Esophagus muscularis mucosa (tissue), 4 donors: ENCODE measurements at regions not wholly inside any gene's neighbourhood (a gene's known extent, or its start where the extent isn't known, plus 50 kb on each side); places are given as distances from the start of the nearest gene placed in this dataset.
"Not testable (repeated sequence)": the region's sequence is repeated elsewhere in the genome, so short reads cannot be mapped to it uniquely, and the experiment has no call there.

Experiments
- DNase-seq: peaks from one replicate; pipeline ENCODE4 v3.0.0-alpha.2; 2017; ENCODE audit errors: extremely low spot score
- H3K27ac ChIP-seq, 4 donors: fragments of 200-600 bp; sonication (generic); replicated peaks in 1 of 4; 1 replicate in 3 of 4; 2 replicates in 1 of 4; pipeline ENCODE4 v1.5.1; 2016 to 2019; ENCODE audit warnings: mild to moderate bottlenecking in 1 of 4
- H3K27me3 ChIP-seq, 4 donors: fragments of 200-600 bp; sonication (generic); one replicate each; pipeline versions ENCODE4 v1.5.1 to v1.6.0; 2016 to 2019
- H3K36me3 ChIP-seq, 4 donors: fragments of 200-600 bp; sonication (generic); one replicate each; pipeline ENCODE4 v1.5.1; 2016 to 2019
- H3K4me1 ChIP-seq, 4 donors: fragments of 200-600 bp; sonication (generic); one replicate each; pipeline ENCODE4 v1.5.1; 2016 to 2019
- H3K4me3 ChIP-seq, 4 donors: fragments of 200-600 bp; sonication (generic); 1 replicate in 2 of 4; 2 replicates in 2 of 4; pipeline ENCODE4 v1.5.1; 2016 to 2019; ENCODE audit warnings: mild to moderate bottlenecking in 4 of 4, moderate library complexity in 1 of 4
- H3K9me3 ChIP-seq, 4 donors: fragments of 200-600 bp; sonication (generic); 1 replicate in 3 of 4; 2 replicates in 1 of 4; pipeline ENCODE4 v1.5.1; 2016 to 2019
- EP300 ChIP-seq: sonication (generic); formaldehyde crosslinking; IDR thresholded peaks from one replicate; pipeline ENCODE4 v1.6.1; 2017; ENCODE audit warnings: antibody characterized with exemption
- POLR2A ChIP-seq: fragments of 450-650 bp; IDR thresholded peaks from one replicate; pipeline ENCODE4 v1.6.1; 2017; ENCODE audit warnings: antibody characterized with exemption, moderate library complexity, mild to moderate bottlenecking, low read depth
- POLR2AphosphoS5 ChIP-seq, 2 donors: sonication (generic); formaldehyde crosslinking; IDR thresholded peaks; one replicate each; pipeline ENCODE4 v1.6.1; 2017; ENCODE audit warnings: antibody characterized with exemption in 2 of 2
- WGBS: methylation state at CpG from one replicate; pipeline ENCODE4 v1.1.5; 2018; 5-methylcytosine and 5-hydroxymethylcytosine counted together
- intact Hi-C: fragments of 100-400 bp; cut with DNase I; formaldehyde crosslinking; loops from one replicate; pipeline ENCODE4 v1.15.1; 2023
- TF ChIP-seq, protein P1 (sequence below), 3 experiments: fragments of 200-600 bp in 2 of 3; fragments of 450-650 bp in 1 of 3; sonication (generic) in 2 of 3; IDR thresholded peaks; one replicate each; pipeline ENCODE4 v1.5.1; 2017 to 2019; ENCODE audit warnings: antibody characterized with exemption in 3 of 3, mild to moderate bottlenecking in 2 of 3, moderate library complexity in 1 of 3

DNA sequence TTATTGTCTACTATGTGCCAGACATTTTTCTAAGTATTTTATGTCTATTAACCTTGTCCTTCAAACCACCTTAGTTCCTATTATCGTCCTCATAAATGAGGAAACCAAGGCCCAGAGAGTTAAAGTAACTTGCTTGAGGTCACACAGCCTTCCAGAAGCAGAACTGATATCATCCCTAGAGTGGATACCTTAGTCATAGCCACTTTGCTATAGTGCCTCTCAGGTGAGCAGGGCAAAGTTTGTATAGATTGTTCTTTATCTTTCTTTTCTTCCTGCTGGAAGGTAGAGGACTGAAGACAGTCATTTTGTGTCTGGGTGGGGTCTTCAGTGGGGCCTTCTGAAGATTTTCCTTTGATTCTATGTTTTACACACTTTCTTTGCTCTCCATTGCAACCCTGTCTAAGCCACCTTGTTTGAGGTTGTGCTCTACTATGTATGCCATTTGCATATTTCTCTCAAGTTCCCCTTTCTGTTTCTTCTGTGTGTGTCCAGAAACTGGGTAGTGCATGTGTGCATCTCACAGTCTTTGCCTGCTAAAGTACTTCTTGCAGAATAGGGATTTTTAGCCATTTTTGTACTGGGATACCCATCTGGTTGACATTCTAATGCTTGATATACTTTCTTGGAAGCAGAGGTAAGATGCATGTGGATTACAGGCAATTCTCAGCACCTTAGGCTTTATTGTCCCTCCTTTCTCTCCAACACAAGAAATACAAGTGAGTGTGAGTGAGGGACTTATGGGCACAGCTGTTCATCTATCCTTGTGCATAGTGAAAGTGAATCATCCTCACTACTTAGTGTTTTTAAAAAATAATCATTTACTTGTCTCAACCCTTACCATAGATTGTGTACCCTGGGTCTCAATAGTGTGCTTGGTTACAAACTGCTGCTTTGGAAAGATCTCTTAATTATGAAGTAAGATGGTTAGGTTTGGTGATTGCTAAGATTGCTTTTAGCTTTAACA lies 207.6 kb upstream of the HMCN1 start:
- Histone ChIP-seq H3K27me3 (no peaks in the 10 kb centered on the region), H3K36me3 (no peaks in the 10 kb centered on the region), H3K4me1 (no peaks in the 10 kb centered on the region), H3K4me3 (no peak overlapping the region), H3K27ac (no peak overlapping the region), H3K9me3 (no peaks in the 10 kb centered on the region)
- 74% methylated on average over 1 of the region's 1 CpG for WGBS
- intact Hi-C loops = no loop called here
- no peak for DNase-seq
- TF ChIP-seq POLR2A (no peak), POLR2AphosphoS5 (IDR thresholded peaks at IDR 0.05) (no peak), EP300 (no peak)
- TF ChIP-seq, protein P1, sequence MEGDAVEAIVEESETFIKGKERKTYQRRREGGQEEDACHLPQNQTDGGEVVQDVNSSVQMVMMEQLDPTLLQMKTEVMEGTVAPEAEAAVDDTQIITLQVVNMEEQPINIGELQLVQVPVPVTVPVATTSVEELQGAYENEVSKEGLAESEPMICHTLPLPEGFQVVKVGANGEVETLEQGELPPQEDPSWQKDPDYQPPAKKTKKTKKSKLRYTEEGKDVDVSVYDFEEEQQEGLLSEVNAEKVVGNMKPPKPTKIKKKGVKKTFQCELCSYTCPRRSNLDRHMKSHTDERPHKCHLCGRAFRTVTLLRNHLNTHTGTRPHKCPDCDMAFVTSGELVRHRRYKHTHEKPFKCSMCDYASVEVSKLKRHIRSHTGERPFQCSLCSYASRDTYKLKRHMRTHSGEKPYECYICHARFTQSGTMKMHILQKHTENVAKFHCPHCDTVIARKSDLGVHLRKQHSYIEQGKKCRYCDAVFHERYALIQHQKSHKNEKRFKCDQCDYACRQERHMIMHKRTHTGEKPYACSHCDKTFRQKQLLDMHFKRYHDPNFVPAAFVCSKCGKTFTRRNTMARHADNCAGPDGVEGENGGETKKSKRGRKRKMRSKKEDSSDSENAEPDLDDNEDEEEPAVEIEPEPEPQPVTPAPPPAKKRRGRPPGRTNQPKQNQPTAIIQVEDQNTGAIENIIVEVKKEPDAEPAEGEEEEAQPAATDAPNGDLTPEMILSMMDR (IDR thresholded peaks at IDR 0.05) = no peak

DNA sequence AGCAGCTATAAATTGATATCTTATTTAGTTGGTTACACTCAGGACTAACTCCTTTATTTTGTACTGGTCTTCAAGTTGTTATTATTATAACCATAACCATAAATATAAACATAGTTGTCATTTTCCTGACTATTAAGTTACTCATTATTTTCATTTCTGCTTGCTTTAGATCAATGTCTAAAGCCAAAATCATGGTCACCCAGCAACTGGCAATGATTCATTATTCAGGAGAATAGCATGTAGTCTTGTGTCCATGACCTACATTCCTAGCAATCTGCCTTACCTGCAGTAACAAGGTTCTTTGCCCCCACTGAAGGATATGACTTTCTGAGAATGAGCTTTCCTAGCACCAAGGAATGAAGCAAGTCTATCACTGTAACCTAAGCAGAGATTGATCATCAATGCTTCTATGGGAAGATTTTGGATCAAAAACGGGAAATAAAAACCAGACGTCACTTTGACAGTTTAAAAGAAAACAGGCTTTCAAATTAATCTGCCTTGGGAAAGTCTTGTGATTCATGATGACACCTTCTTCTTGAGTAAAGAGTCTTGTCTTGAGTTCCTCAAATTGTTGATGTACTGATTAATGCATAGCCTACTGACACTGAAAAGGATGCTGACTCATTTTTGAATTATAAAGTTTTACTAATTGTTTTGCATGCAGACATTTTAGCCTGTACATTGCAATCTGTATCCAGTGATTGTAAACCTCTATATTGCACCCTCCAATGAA lies 203.3 kb upstream of the IVNS1ABP start:
- intact Hi-C loops = no loop called here
- 89% methylated on average over 2 of the region's 2 CpGs for WGBS
- no peak overlapping the region for H3K4me3 ChIP-seq
- no peak overlapping the region for H3K27ac ChIP-seq
- no peaks in the 10 kb centered on the region for H3K36me3 ChIP-seq
- H3K9me3 ChIP-seq = no peaks in the 10 kb centered on the region
- H3K27me3 ChIP-seq = no peaks in the 10 kb centered on the region
- no peak for DNase-seq
- TF ChIP-seq EP300 (no peak), POLR2A (no peak), POLR2AphosphoS5 (IDR thresholded peaks at IDR 0.05) (no peak)
- TF ChIP-seq, protein P1 (IDR thresholded peaks at IDR 0.05) = no peak
- no peaks in the 10 kb centered on the region for H3K4me1 ChIP-seq

DNA sequence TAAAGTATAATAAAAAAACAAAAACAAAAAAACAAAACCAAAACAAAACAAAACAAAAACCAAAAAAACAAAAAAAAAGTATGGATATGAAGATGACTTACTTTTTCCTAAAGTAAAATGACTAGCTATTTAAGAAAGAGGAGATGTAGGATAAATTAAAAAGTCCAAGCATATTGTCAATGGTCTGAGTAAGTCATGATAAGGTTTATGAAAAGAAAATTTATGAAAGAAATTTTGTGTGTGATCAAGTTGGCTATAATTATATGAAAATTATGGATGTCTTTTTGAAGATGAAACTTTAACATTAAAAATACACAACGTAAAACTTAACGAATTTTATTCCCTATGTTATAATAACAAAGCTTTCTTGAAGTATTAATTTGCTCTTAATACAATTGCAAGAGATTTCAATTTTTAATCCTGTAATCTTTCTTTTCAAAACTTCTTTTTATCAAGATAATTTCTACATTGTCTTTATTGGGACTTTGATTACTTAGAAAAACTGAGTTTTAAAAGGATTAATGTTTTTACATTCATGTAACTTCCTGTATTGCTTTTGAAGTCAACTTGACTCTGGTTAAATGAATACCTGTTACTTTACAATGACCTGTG lies 200.9 kb upstream of the IVNS1ABP start:
- Histone ChIP-seq H3K27me3 (no peaks in the 10 kb centered on the region), H3K4me3 (no peak overlapping the region), H3K36me3 (no peaks in the 10 kb centered on the region), H3K27ac (no peak overlapping the region), H3K4me1 (no peaks in the 10 kb centered on the region), H3K9me3 (no peaks in the 10 kb centered on the region)
- intact Hi-C loops = no loop called here
- TF ChIP-seq, protein P1 (IDR thresholded peaks at IDR 0.05) = no peak
- WGBS = 63% methylated on average over 2 of the region's 2 CpGs
- no peak for DNase-seq

DNA sequence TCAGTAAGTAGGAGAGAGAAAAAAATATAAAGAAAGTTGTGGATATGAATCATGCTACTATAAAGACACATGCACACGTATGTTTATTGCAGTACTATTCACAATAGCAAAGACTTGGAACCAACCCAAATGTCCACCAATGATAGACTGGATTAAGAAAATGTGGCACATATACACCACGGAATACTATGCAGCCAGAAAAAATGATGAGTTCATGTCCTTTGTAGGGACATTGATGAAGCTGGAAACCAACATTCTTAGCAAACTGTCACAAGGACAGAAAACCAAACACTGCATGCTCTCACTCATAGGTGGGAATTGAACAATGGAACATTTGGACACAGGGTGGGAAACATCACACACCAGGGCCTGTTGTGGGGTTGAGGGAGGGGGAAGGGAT lies 200.3 kb upstream of the IVNS1ABP start:
- H3K4me3 ChIP-seq, DNase-seq: not testable (repeated sequence)
- WGBS = 80% methylated on average over 2 of the region's 2 CpGs

DNA sequence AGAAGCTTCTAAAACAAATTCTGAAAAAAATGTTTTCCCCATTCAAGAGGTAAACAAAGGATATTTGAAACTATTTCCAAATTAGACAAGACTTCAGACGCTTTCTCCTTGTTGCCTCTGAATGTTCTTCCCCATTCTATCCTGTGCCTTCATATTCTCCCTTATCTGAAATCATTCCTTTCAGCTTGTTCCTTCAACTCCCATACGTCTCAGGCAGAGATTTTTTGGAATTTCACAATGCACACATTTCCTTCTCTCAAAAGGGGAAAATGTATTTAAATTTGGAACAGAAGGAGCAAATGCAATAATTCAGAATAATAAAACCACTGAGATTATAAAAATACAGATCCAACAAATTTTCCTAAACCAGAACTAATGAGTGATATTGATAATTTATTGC lies 198.7 kb upstream of the IVNS1ABP start:
- H3K9me3 ChIP-seq = no peaks in the 10 kb centered on the region
- H3K4me3 ChIP-seq = no peak overlapping the region
- intact Hi-C loops = no loop called here
- H3K27ac ChIP-seq = no peak overlapping the region
- H3K36me3 ChIP-seq = no peaks in the 10 kb centered on the region
- no peak for DNase-seq
- TF ChIP-seq POLR2A = no peak
- no peak for TF ChIP-seq POLR2AphosphoS5 (IDR thresholded peaks at IDR 0.05)
- no peak for TF ChIP-seq EP300
- TF ChIP-seq, protein P1 (IDR thresholded peaks at IDR 0.05) = no peak
- no peaks in the 10 kb centered on the region for H3K27me3 ChIP-seq
- WGBS = 81% methylated on average over 2 of the region's 2 CpGs
- no peaks in the 10 kb centered on the region for H3K4me1 ChIP-seq

More for the DNA sequence above, 200.3 kb upstream of the IVNS1ABP start:
- H3K27me3 ChIP-seq, H3K9me3 ChIP-seq, H3K4me1 ChIP-seq, H3K27ac ChIP-seq, H3K36me3 ChIP-seq, intact Hi-C loops: not testable (repeated sequence)
